Activated CD8-positive, alpha-beta T cell treated with anti-CD3 and anti-CD28 coated beads for 36 hours (primary cell): ENCODE measurements at regions not wholly inside any gene's neighbourhood (a gene's known extent, or its start where the extent isn't known, plus 50 kb on each side); places are given as distances from the start of the nearest gene placed in this dataset.
"Not testable (repeated sequence)": the region's sequence is repeated elsewhere in the genome, so short reads cannot be mapped to it uniquely, and the experiment has no call there.

Source experiments
- ATAC-seq: fragments of 200-7000 bp; cut with Tn5 transposase; one replicate; pipeline ENCODE4 v1.10.0; 2021; ENCODE audit warnings: mild to moderate bottlenecking, moderate library complexity
- CTCF ChIA-PET: fragments of 350-600 bp; sonication (Branson Sonifier 250); formaldehyde crosslinking; loops from one replicate; lab custom pipeline; 2021; ENCODE audit warnings: antibody characterized with exemption; lab: Charles Lee
- POLR2A ChIA-PET: fragments of 350-600 bp; sonication (Branson Sonifier 250); formaldehyde crosslinking; loops from one replicate; lab custom pipeline; 2021; ENCODE audit warnings: antibody characterized with exemption; lab: Charles Lee
- DNase-seq: peaks from one replicate; pipeline ENCODE4 v3.0.0-alpha.2; 2020
- H3K27ac Mint-ChIP-seq: one replicate; pipeline ENCODE4 v1.8.0; 2021; ENCODE audit warnings: mild to moderate bottlenecking, mixed read lengths
- H3K27me3 Mint-ChIP-seq: one replicate; pipeline ENCODE4 v1.8.0; 2021; ENCODE audit warnings: mixed read lengths
- H3K36me3 Mint-ChIP-seq: one replicate; pipeline ENCODE4 v1.8.0; 2021; ENCODE audit warnings: low read depth, mixed read lengths
- H3K4me1 Mint-ChIP-seq: one replicate; pipeline ENCODE4 v1.8.0; 2021; ENCODE audit warnings: low read depth, mixed read lengths
- H3K4me3 Mint-ChIP-seq: one replicate; pipeline ENCODE4 v1.8.0; 2021; ENCODE audit warnings: mild to moderate bottlenecking, moderate library complexity, mixed read lengths
- H3K9me3 Mint-ChIP-seq: one replicate; pipeline ENCODE4 v1.8.0; 2021; ENCODE audit warnings: mixed read lengths
- CTCF ChIP-seq: fragments of 200-600 bp; IDR thresholded peaks from one replicate; pipeline ENCODE4 v1.8.0; 2022; ENCODE audit warnings: antibody characterized with exemption, mild to moderate bottlenecking
- intact Hi-C: fragments of 100-400 bp; cut with micrococcal nuclease; formaldehyde crosslinking; loops from one replicate; pipeline ENCODE4 v1.10.0; 2022

- ChIA-PET CTCF (no interaction called here), POLR2A (no interaction called here)
- intact Hi-C loops: no loop called here
- Mint-ChIP-seq H3K9me3 (no peaks in the 10 kb centered on the region), H3K4me1 (no peaks in the 10 kb centered on the region), H3K36me3 (no peaks in the 10 kb centered on the region), H3K27me3 (no peaks in the 10 kb centered on the region), H3K4me3 (no peak overlapping the region), H3K27ac (no peak overlapping the region)
- TF ChIP-seq CTCF: no peak
- ATAC-seq: no peak
- DNase-seq: no peak
These were observed 622.3 kb downstream of the DIPK2A start for GRCh38 chr3:144593881-144594280.

GRCh38 chr3:144620236-144620635, 648.6 kb downstream of the DIPK2A start:
- H3K4me1 Mint-ChIP-seq, ATAC-seq, POLR2A ChIA-PET, H3K27me3 Mint-ChIP-seq, H3K4me3 Mint-ChIP-seq, CTCF ChIA-PET, DNase-seq, intact Hi-C loops, H3K27ac Mint-ChIP-seq, H3K36me3 Mint-ChIP-seq: not testable (repeated sequence)
- peaks cover 20% of the 10 kb centered on the region for H3K9me3 Mint-ChIP-seq

- ChIA-PET CTCF (no interaction called here), POLR2A (interaction anchor here (0.6 kb wide), 1 partner anchor 227 kb away, joined by 3 read pairs; no protein-coding TSS in a partner anchor)
- H3K9me3 Mint-ChIP-seq: peaks cover 12% of the 10 kb centered on the region
- no peak for TF ChIP-seq CTCF
- H3K36me3 Mint-ChIP-seq: no peaks in the 10 kb centered on the region
- intact Hi-C loops: no loop called here
- H3K27ac Mint-ChIP-seq: no peak overlapping the region
- DNase-seq (no peak), ATAC-seq (no peak)
- H3K4me1 Mint-ChIP-seq: no peaks in the 10 kb centered on the region
- H3K27me3 Mint-ChIP-seq: peaks cover 2% of the 10 kb centered on the region
- H3K4me3 Mint-ChIP-seq: no peak overlapping the region
These were observed 651.2 kb downstream of the DIPK2A start for GRCh38 chr3:144622845-144623244.

GRCh38 chr3:144624656-144625055, 653.0 kb downstream of the DIPK2A start:
- Mint-ChIP-seq H3K4me3 (no peak overlapping the region), H3K27me3 (no peaks in the 10 kb centered on the region), H3K27ac (no peak overlapping the region), H3K36me3 (no peaks in the 10 kb centered on the region), H3K9me3 (no peaks in the 10 kb centered on the region), H3K4me1 (no peaks in the 10 kb centered on the region)
- intact Hi-C loops: no loop called here
- DNase-seq (no peak), ATAC-seq (no peak)
- TF ChIP-seq CTCF: no peak
- POLR2A ChIA-PET: no interaction called here
- CTCF ChIA-PET: no interaction called here

- TF ChIP-seq CTCF: no peak
- ChIA-PET POLR2A (no interaction called here), CTCF (no interaction called here)
- Mint-ChIP-seq H3K4me1 (no peaks in the 10 kb centered on the region), H3K36me3 (no peaks in the 10 kb centered on the region), H3K9me3 (no peaks in the 10 kb centered on the region), H3K4me3 (no peak overlapping the region), H3K27me3 (no peaks in the 10 kb centered on the region), H3K27ac (no peak overlapping the region)
- no peak for ATAC-seq
- intact Hi-C loops: no loop called here
- DNase-seq: no peak
These were observed 655.2 kb downstream of the DIPK2A start for GRCh38 chr3:144626835-144627234.

- intact Hi-C loops: no loop called here
- H3K9me3 Mint-ChIP-seq: no peaks in the 10 kb centered on the region
- H3K36me3 Mint-ChIP-seq: no peaks in the 10 kb centered on the region
- ATAC-seq (no peak), DNase-seq (no peak)
- no peak overlapping the region for H3K27ac Mint-ChIP-seq
- no peaks in the 10 kb centered on the region for H3K4me1 Mint-ChIP-seq
- POLR2A ChIA-PET: no interaction called here
- no peak for TF ChIP-seq CTCF
- H3K4me3 Mint-ChIP-seq: no peak overlapping the region
- H3K27me3 Mint-ChIP-seq: no peaks in the 10 kb centered on the region
- CTCF ChIA-PET: no interaction called here
These were observed 657.8 kb downstream of the DIPK2A start for GRCh38 chr3:144629381-144629780.
